T-cell (primary cell): ENCODE measurements at regions not wholly inside any gene's neighbourhood (a gene's known extent, or its start where the extent isn't known, plus 50 kb on each side); places are given as distances from the start of the nearest gene placed in this dataset.

Source experiments
- ATAC-seq, 4 experiments: fragments of 200-7000 bp in 3 of 4; fragments of 150-1000 bp in 1 of 4; cut with Tn5 transposase; replicated peaks in 1 of 4; 1 replicate in 3 of 4; 2 replicates in 1 of 4; pipeline ENCODE4 v1.10.0; 2021; ENCODE audit warnings: moderate library complexity in 3 of 4, mild to moderate bottlenecking in 2 of 4, moderate number of reproducible peaks in 1 of 4
- CTCF ChIA-PET, 2 donors: fragments of 300-600 bp; sonication (Branson Sonifier 250); formaldehyde crosslinking; loops; one replicate each; lab custom pipeline; 2022; ENCODE audit warnings: antibody characterized with exemption in 2 of 2; lab: Charles Lee
- POLR2A ChIA-PET, 2 donors: fragments of 300-600 bp; sonication (Branson Sonifier 250); formaldehyde crosslinking; loops; one replicate each; lab custom pipeline; 2022; ENCODE audit warnings: antibody characterized with exemption in 2 of 2; lab: Charles Lee
- DNase-seq, 35 experiments: peaks; one replicate each; pipeline versions ENCODE4 v3.0.0 to v3.0.0-alpha.2; 2013 to 2023
- H3K27ac ChIP-seq: one replicate; pipeline ENCODE4 v1.5.1; 2013; ENCODE audit warnings: low read length
- H3K27me3 ChIP-seq, 2 experiments: replicated peaks in 1 of 2; 1 replicate in 1 of 2; 2 replicates in 1 of 2; pipeline versions ENCODE4 v1.6.1 to v1.7.0; 2013; ENCODE audit warnings: low read length in 1 of 2, mixed read lengths in 1 of 2; ENCODE audit not compliant: control insufficient read depth in 2 of 2, insufficient read depth in 2 of 2; ENCODE audit errors: extremely low read depth in 1 of 2
- H3K36me3 ChIP-seq, 2 donors: 1 replicate in 1 of 2; 2 replicates in 1 of 2; pipeline versions ENCODE4 v1.6.1 to v1.7.0; 2013; ENCODE audit warnings: low read length in 1 of 2; ENCODE audit not compliant: control insufficient read depth in 2 of 2, insufficient read depth in 1 of 2; ENCODE audit errors: extremely low read depth in 1 of 2
- H3K4me1 ChIP-seq, 2 experiments: 1 replicate in 1 of 2; 2 replicates in 1 of 2; pipeline versions ENCODE4 v1.6.1 to v1.7.0; 2013; ENCODE audit warnings: low read length in 2 of 2, mixed read lengths in 1 of 2; ENCODE audit not compliant: insufficient read depth in 2 of 2, control insufficient read depth in 1 of 2; ENCODE audit errors: extremely low read depth in 1 of 2
- H3K4me3 ChIP-seq, 2 donors: 1 replicate in 1 of 2; 2 replicates in 1 of 2; pipeline versions ENCODE4 v1.5.1 to v1.7.0; 2013; ENCODE audit warnings: mild to moderate bottlenecking in 2 of 2, low read length in 1 of 2, moderate library complexity in 1 of 2; ENCODE audit not compliant: control insufficient read depth in 1 of 2; ENCODE audit errors: extremely low read depth in 1 of 2
- H3K9me3 ChIP-seq: 2 replicates; pipeline ENCODE4 v1.7.0; 2013
- H3K27ac Mint-ChIP-seq, 2 donors: one replicate each; pipeline ENCODE4 v1.8.0; 2020 to 2021; ENCODE audit warnings: mild to moderate bottlenecking in 2 of 2, mixed read lengths in 2 of 2
- H3K27me3 Mint-ChIP-seq, 2 donors: one replicate each; pipeline ENCODE4 v1.8.0; 2021 to 2022; ENCODE audit warnings: mixed read lengths in 2 of 2
- H3K36me3 Mint-ChIP-seq: one replicate; pipeline ENCODE4 v1.8.0; 2021; ENCODE audit warnings: mixed read lengths
- H3K4me1 Mint-ChIP-seq, 3 donors: one replicate each; pipeline ENCODE4 v1.8.0; 2020 to 2022; ENCODE audit warnings: mixed read lengths in 3 of 3, mild to moderate bottlenecking in 1 of 3
- H3K4me3 Mint-ChIP-seq, 3 donors: one replicate each; pipeline ENCODE4 v1.8.0; 2020 to 2022; ENCODE audit warnings: mild to moderate bottlenecking in 3 of 3, mixed read lengths in 3 of 3, moderate library complexity in 3 of 3
- H3K9me3 Mint-ChIP-seq, 3 donors: one replicate each; pipeline ENCODE4 v1.8.0; 2020 to 2022; ENCODE audit warnings: mixed read lengths in 3 of 3
- WGBS: methylation state at CpG from one replicate; pipeline ENCODE4 v1.1.5; 2013; ENCODE audit warnings: missing lambda C conversion rate; ENCODE audit not compliant: insufficient coverage; 5-methylcytosine and 5-hydroxymethylcytosine counted together

DNA sequence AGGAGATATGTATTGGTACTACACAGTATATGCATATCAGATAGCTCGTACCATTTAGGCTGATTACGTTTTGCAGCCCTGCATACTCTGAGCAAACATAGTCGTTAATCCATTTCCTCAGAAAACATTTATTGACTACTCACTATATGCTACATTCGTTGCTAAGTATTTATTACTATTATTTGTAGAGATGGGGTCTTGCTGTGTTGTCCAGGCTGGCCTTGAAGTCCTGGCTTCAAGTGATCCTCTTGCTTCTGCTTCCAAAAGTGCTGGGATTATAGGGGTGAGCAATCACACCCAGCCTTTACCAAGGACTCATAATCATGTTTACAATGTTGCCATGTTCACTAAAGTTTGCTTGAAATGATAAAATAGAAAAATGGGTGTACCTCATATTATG lies 174.7 kb downstream of the ARL4A start:
- Histone ChIP-seq H3K27me3 (peaks cover 0 to 16% of the 10 kb centered on the region in 2 experiments), H3K36me3 (no peaks in the 10 kb centered on the region), H3K4me1 (no peaks in the 10 kb centered on the region), H3K27ac (no peak overlapping the region), H3K9me3 (no peaks in the 10 kb centered on the region), H3K4me3 (no peak overlapping the region)
- ATAC-seq (no peak), DNase-seq (no peak)
- no peaks in the 10 kb centered on the region for H3K4me1 Mint-ChIP-seq
- CTCF ChIA-PET, result no interaction called here
- peaks cover 5 to 8% of the 10 kb centered on the region in 2 donors for H3K27me3 Mint-ChIP-seq
- H3K36me3 Mint-ChIP-seq, result no peaks in the 10 kb centered on the region
- no peak overlapping the region for H3K4me3 Mint-ChIP-seq
- H3K27ac Mint-ChIP-seq, result no peak overlapping the region
- WGBS, result no CpG with 5 or more reads among the region's 4 CpGs
- POLR2A ChIA-PET, result no interaction called here
- H3K9me3 Mint-ChIP-seq, result no peaks in the 10 kb centered on the region

DNA sequence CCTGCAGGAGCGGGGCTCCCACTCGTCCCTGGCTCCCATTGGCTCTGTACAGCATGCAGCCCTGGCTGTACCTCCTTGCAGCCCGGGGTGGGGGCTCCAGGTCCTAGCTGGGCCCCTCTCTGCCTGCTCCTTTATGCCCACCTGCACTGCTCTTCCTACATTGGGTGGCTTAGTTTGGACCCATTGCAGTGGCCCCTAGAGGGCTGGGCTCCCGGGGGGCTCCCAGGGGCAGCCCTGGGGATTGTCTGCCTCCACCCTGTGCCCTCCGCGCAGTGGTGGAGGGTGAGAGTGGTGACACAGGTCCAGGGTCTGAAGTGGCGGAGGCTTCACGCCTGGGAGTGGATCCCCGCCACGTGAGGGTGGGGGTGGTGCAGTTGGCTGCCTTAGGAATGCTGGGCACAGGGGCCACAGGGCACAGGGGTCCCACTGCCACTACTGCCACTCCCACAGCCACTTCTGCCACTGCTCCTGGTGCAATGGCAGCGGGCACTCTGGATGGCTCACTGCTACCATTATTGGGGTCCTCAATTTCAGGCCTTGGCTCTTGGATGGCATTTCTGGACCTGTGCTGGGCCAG lies 177.1 kb downstream of the ARL4A start:
- no peak overlapping the region for H3K27ac ChIP-seq
- H3K27me3 Mint-ChIP-seq, result peaks cover 5 to 6% of the 10 kb centered on the region in 2 donors
- H3K27me3 ChIP-seq, result peaks cover 0 to 16% of the 10 kb centered on the region in 2 experiments
- WGBS, result 78% methylated on average over 7 of the region's 11 CpGs
- H3K9me3 ChIP-seq, result no peaks in the 10 kb centered on the region
- no peaks in the 10 kb centered on the region for H3K36me3 Mint-ChIP-seq
- H3K4me3 ChIP-seq, result no peak overlapping the region
- H3K9me3 Mint-ChIP-seq, result no peaks in the 10 kb centered on the region
- no peak overlapping the region for H3K4me3 Mint-ChIP-seq
- ChIA-PET POLR2A (no interaction called here), CTCF (no interaction called here)
- no peak overlapping the region for H3K27ac Mint-ChIP-seq
- ATAC-seq (peak in 1 of 4 experiments; percentile 38), DNase-seq (no peak)
- no peaks in the 10 kb centered on the region for H3K4me1 Mint-ChIP-seq
- no peaks in the 10 kb centered on the region for H3K36me3 ChIP-seq
- H3K4me1 ChIP-seq, result no peaks in the 10 kb centered on the region

DNA sequence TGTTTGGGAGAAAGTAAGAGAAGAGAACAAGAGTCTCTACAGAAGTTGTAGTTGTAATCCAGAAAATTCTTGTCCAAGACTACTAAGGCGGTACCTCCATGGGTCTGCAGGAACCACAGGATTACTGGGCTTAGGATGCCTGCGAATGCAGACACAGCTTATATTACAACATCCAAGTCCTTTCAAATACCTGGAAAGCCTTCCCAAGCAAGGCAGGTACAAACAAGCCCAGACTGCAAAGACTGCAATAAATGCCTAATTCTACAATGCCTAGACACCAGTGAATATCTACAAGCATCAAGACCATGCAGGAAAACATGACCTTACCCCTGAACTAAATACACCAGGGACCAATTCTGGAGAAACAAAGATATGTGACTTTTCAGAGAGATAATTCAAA lies 178.2 kb downstream of the ARL4A start:
- DNase-seq, result no peak

DNA sequence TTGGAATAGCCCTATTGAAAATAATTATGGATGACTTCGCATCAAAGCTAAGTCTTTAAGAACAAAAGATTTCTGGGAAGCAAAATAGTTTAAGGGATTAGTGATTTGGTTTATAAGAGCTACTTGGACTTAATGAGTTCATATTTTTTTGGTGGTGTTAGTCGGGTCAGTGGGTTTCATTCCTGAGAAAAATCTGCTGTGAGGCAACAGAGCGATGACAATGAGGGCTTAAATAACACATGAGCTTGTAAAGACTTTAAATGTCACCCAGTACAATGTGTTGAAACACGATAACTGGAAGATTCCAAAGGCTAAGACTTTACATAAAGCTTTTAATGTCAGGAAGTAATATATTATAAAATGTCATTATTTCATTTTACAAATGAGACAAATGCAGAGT lies 178.8 kb downstream of the ARL4A start:
- Mint-ChIP-seq H3K36me3 (no peaks in the 10 kb centered on the region), H3K9me3 (no peaks in the 10 kb centered on the region), H3K4me3 (no peak overlapping the region), H3K27ac (no peak overlapping the region), H3K27me3 (peaks cover 5 to 6% of the 10 kb centered on the region in 2 donors), H3K4me1 (no peaks in the 10 kb centered on the region)
- Histone ChIP-seq H3K36me3 (no peaks in the 10 kb centered on the region), H3K4me3 (no peak overlapping the region), H3K27me3 (peaks cover 0 to 16% of the 10 kb centered on the region in 2 experiments), H3K4me1 (no peaks in the 10 kb centered on the region), H3K9me3 (no peaks in the 10 kb centered on the region), H3K27ac (no peak overlapping the region)
- ChIA-PET POLR2A (interaction anchor here in 1 of 2 donors (0.5 kb wide), 1 partner anchor 58 kb away, joined by 3 read pairs; no protein-coding TSS in a partner anchor), CTCF (interaction anchor here in 1 of 2 donors (0.6 kb wide), 1 partner anchor 345 kb away, joined by 3 read pairs; no protein-coding TSS in a partner anchor)
- DNase-seq (no peak), ATAC-seq (no peak)
- 91% methylated on average over 3 of the region's 4 CpGs for WGBS

More for the DNA sequence above, 178.2 kb downstream of the ARL4A start:
- H3K4me1 Mint-ChIP-seq, result no peaks in the 10 kb centered on the region
- no peak overlapping the region for H3K27ac Mint-ChIP-seq
- ATAC-seq, result no peak
- ChIA-PET POLR2A (interaction anchor here in 1 of 2 donors (0.5 kb wide), 1 partner anchor 58 kb away, joined by 3 read pairs; no protein-coding TSS in a partner anchor), CTCF (no interaction called here)
- H3K9me3 ChIP-seq, result no peaks in the 10 kb centered on the region
- H3K27ac ChIP-seq, result no peak overlapping the region
- no peak overlapping the region for H3K4me3 Mint-ChIP-seq
- H3K27me3 Mint-ChIP-seq, result peaks cover 5 to 6% of the 10 kb centered on the region in 2 donors
- no peaks in the 10 kb centered on the region for H3K36me3 Mint-ChIP-seq
- peaks cover 0 to 16% of the 10 kb centered on the region in 2 experiments for H3K27me3 ChIP-seq
- no peaks in the 10 kb centered on the region for H3K36me3 ChIP-seq
- H3K4me1 ChIP-seq, result no peaks in the 10 kb centered on the region
- 86% methylated on average over 1 of the region's 2 CpGs for WGBS
- H3K9me3 Mint-ChIP-seq, result no peaks in the 10 kb centered on the region
- H3K4me3 ChIP-seq, result no peak overlapping the region

DNA sequence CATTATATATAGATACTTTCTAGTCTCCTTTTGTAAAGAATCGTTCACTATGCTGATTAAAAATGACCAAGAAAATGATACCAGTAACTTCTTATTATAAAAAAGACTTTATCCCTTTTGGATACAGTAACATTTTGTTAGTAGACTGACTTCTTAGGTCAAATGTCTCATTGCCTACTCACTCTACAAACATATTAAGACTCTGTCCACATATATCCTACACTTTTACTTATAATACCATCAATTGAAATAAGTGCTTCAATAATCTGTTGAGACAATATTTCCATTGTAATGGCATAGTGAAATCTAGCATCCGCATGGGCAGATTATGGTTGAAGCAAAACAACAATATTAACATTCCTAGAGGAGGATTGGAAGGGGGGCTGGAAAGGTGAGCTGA lies 180.6 kb downstream of the ARL4A start:
- peaks cover 0 to 16% of the 10 kb centered on the region in 2 experiments for H3K27me3 ChIP-seq
- peaks cover 5 to 8% of the 10 kb centered on the region in 2 donors for H3K27me3 Mint-ChIP-seq
- no peak overlapping the region for H3K27ac Mint-ChIP-seq
- H3K4me3 ChIP-seq, result no peak overlapping the region
- H3K4me1 ChIP-seq, result no peaks in the 10 kb centered on the region
- H3K27ac ChIP-seq, result no peak overlapping the region
- no peak overlapping the region for H3K4me3 Mint-ChIP-seq
- H3K4me1 Mint-ChIP-seq, result no peaks in the 10 kb centered on the region
- no peaks in the 10 kb centered on the region for H3K36me3 ChIP-seq
- DNase-seq (no peak), ATAC-seq (no peak)
- no CpG with 5 or more reads among the region's 2 CpGs for WGBS
- no peaks in the 10 kb centered on the region for H3K9me3 Mint-ChIP-seq
- H3K36me3 Mint-ChIP-seq, result no peaks in the 10 kb centered on the region
- H3K9me3 ChIP-seq, result no peaks in the 10 kb centered on the region
- CTCF ChIA-PET, result no interaction called here
- POLR2A ChIA-PET, result no interaction called here

DNA sequence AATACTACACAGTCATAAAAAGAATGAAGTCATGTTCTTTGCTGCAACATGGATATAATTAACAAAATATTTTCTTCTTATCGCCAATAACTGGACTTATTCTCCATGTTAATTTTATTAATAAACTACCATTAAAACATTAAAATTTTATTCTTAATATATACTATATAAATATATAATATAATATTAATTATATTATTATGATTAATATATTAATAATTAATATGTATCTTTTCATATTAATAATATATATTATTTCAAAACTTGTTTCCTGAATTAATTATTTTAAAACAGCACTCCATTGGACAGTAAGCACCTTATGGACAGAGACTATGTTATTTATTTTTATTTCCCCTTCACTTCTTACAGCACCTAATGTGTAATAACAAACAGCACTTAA lies 182.8 kb downstream of the ARL4A start:
- no peaks in the 10 kb centered on the region for H3K9me3 Mint-ChIP-seq
- WGBS, result no CpG with 5 or more reads among the region's 1 CpG
- no peaks in the 10 kb centered on the region for H3K4me1 ChIP-seq
- no peaks in the 10 kb centered on the region for H3K9me3 ChIP-seq
- no peaks in the 10 kb centered on the region for H3K36me3 Mint-ChIP-seq
- no peaks in the 10 kb centered on the region for H3K4me1 Mint-ChIP-seq
- CTCF ChIA-PET, result no interaction called here
- ATAC-seq, result no peak
- H3K36me3 ChIP-seq, result no peaks in the 10 kb centered on the region
- POLR2A ChIA-PET, result no interaction called here
- no peak overlapping the region for H3K4me3 ChIP-seq
- H3K27me3 Mint-ChIP-seq, result peaks cover 4 to 9% of the 10 kb centered on the region in 2 donors
- DNase-seq, result no peak
- no peak overlapping the region for H3K4me3 Mint-ChIP-seq
- no peak overlapping the region for H3K27ac ChIP-seq
- peaks cover 0 to under 1% of the 10 kb centered on the region in 2 experiments for H3K27me3 ChIP-seq
- no peak overlapping the region for H3K27ac Mint-ChIP-seq
